GM23248 (cell line): ENCODE measurements at regions not wholly inside any gene's neighbourhood (a gene's known extent, or its start where the extent isn't known, plus 50 kb on each side); places are given as distances from the start of the nearest gene placed in this dataset.
"Not testable (repeated sequence)": the region's sequence is repeated elsewhere in the genome, so short reads cannot be mapped to it uniquely, and the experiment has no call there.

Experiments used
- EZH2 ChIP-seq: fragments of 200-600 bp; sonication (generic); IDR thresholded peaks from 2 replicates; pipeline ENCODE4 v1.6.1; 2018; ENCODE audit warnings: antibody characterized with exemption, mild to moderate bottlenecking; ENCODE audit not compliant: insufficient read depth, poor library complexity, severe bottlenecking
- EZH2phosphoT487 ChIP-seq: fragments of 200-600 bp; sonication (generic); IDR thresholded peaks from 2 replicates; pipeline ENCODE4 v1.6.1; 2018; ENCODE audit warnings: antibody characterized with exemption, moderate library complexity, mild to moderate bottlenecking, low read depth; ENCODE audit not compliant: insufficient read depth

GRCh38 chr4:110410853-110411573 lies 64.9 kb upstream of the ENPEP start:
- TF ChIP-seq EZH2phosphoT487, EZH2: not testable (repeated sequence)
